ENCODE measurements at regions not wholly inside any gene's neighbourhood (a gene's known extent, or its start where the extent isn't known, plus 50 kb on each side); places are given as distances from the start of the nearest gene placed in this dataset.
"Not testable (repeated sequence)": the region's sequence is repeated elsewhere in the genome, so short reads cannot be mapped to it uniquely, and the experiment has no call there.

DNA sequence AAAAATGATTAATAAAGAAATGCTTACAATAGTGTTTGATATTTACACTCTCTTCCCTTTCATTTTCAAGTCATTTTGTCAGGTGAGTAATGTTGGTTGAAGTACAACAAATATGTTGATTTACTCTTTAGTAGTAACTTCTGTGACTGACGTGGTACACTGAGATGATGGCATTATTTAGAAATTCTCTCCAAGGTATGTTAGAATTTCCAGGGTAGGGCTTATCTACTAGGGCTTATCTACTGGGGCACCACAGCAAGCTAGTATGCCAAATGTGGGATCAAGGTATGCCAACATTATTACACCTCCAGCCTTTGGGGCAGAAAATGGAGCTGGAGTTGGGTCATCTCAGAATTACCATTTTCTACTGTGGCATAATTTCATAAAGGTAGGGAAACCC is 157.4 kb upstream of the AGTR1 start:
- no peak for DNase-seq (ENCODE audit: low spot score in 2 of 2)
- TF ChIP-seq, protein P1, sequence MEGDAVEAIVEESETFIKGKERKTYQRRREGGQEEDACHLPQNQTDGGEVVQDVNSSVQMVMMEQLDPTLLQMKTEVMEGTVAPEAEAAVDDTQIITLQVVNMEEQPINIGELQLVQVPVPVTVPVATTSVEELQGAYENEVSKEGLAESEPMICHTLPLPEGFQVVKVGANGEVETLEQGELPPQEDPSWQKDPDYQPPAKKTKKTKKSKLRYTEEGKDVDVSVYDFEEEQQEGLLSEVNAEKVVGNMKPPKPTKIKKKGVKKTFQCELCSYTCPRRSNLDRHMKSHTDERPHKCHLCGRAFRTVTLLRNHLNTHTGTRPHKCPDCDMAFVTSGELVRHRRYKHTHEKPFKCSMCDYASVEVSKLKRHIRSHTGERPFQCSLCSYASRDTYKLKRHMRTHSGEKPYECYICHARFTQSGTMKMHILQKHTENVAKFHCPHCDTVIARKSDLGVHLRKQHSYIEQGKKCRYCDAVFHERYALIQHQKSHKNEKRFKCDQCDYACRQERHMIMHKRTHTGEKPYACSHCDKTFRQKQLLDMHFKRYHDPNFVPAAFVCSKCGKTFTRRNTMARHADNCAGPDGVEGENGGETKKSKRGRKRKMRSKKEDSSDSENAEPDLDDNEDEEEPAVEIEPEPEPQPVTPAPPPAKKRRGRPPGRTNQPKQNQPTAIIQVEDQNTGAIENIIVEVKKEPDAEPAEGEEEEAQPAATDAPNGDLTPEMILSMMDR (IDR thresholded peaks at IDR 0.05): no peak
- no peak overlapping the region for H3K27ac ChIP-seq
- H3K9me3 ChIP-seq: no peaks in the 10 kb centered on the region
- intact Hi-C loops (cut with DNase I): no loop called here
- no peaks in the 10 kb centered on the region for H3K36me3 ChIP-seq
- no peaks in the 10 kb centered on the region for H3K27me3 ChIP-seq
- no peak overlapping the region for H3K4me3 ChIP-seq
- H3K4me1 ChIP-seq: no peaks in the 10 kb centered on the region

DNA sequence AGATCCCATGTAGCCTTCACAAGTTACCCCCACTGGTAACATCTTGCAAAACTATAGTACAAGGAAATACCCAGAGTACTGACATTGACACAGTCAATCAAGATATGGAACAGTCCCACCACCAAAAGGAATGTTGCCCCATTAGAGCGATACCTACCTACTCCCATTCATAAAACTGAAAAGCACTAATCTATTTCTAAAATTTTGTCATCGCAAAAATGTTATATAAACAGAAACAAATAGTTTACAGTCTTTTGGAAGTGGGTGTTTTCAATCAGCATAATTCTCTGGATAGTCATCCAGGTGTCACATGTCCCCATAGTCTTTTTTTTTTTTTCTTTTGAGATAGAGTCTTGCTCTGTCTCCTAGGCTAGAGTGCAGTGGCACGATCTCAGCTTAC is 156.9 kb upstream of the AGTR1 start:
- H3K4me3 ChIP-seq: no peak overlapping the region
- no peaks in the 10 kb centered on the region for H3K9me3 ChIP-seq
- H3K27me3 ChIP-seq: no peaks in the 10 kb centered on the region
- intact Hi-C loops (cut with DNase I): no loop called here
- H3K4me1 ChIP-seq: no peaks in the 10 kb centered on the region
- H3K36me3 ChIP-seq: no peaks in the 10 kb centered on the region
- H3K27ac ChIP-seq: no peak overlapping the region
- DNase-seq (ENCODE audit: low spot score in 2 of 2): no peak
- TF ChIP-seq, protein P1 (IDR thresholded peaks at IDR 0.05): no peak

DNA sequence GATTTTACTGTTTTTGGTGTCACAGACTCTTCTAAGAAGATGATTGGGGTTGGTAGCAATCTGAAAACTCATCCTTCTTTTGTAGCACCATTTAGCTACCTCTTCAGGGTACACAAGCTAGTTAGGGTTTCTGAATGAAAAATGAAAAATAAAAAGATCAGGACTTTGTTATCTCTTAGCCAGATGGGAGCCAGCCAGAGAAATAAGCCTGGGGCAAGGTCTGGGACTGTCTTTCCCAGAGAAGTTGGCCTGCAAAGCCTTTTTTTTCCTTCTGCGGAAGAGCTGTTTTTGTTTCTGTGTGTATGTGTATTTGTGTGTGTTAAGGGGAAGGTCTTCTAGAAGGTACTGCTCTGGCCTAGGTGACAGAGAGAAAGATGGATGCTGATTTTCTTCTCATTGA is 150.7 kb upstream of the AGTR1 start:
- intact Hi-C loops (cut with DNase I): no loop called here
- no peak overlapping the region for H3K27ac ChIP-seq
- H3K4me1 ChIP-seq: no peaks in the 10 kb centered on the region
- DNase-seq (ENCODE audit: low spot score in 2 of 2): no peak
- TF ChIP-seq, protein P1 (IDR thresholded peaks at IDR 0.05): no peak
- no peaks in the 10 kb centered on the region for H3K36me3 ChIP-seq
- no peaks in the 10 kb centered on the region for H3K27me3 ChIP-seq
- no peak overlapping the region for H3K4me3 ChIP-seq
- H3K9me3 ChIP-seq: no peaks in the 10 kb centered on the region

DNA sequence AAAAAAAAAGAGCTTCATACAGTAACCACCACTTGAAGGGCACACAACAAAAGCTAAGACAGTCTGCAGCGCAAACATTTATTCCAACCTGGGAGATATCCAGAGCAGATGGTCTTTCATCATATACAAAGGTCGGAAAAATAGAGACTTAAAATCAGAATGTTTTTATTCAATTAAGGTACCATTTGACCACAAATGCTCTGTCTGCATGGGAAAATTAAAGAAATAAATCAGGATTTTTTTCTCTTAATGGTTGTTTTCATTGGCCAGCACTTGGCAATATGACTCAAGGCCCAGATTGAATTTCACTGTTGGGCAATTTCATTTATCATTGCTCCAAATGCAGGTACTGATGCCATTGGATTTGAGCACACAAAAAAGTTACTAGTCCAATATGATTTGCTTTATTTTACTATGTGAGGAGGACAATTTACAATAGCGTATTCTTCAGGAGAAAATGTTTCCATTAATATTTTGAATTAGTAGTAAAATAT is 145.9 kb upstream of the AGTR1 start:
- TF ChIP-seq, protein P1 (IDR thresholded peaks at IDR 0.05): no peak
- DNase-seq (ENCODE audit: low spot score in 2 of 2): no peak
- Histone ChIP-seq H3K4me3 (no peak overlapping the region), H3K9me3 (no peaks in the 10 kb centered on the region), H3K4me1 (no peaks in the 10 kb centered on the region), H3K27ac (no peak overlapping the region), H3K27me3 (no peaks in the 10 kb centered on the region), H3K36me3 (no peaks in the 10 kb centered on the region)
- intact Hi-C loops (cut with DNase I): no loop called here

DNA sequence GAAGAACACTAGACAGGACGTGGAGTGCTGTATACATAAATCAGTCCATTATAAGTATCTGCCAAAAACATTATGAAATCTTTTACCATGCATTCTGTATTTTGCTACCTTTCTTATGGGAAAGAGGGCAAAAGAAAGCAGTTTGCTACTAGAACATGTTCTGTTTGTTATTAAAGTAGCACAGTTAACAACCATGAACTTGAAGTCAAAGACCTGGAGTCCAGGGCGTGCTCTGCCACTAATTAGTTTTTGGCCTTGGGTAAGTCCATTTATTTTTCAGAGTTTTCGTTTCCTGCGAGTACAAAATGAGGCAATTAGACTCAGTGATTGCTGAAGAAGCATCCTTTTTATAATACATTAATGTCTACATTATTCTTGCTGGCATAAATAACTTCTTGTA is 143.3 kb upstream of the AGTR1 start:
- H3K9me3 ChIP-seq: no peaks in the 10 kb centered on the region
- H3K4me3 ChIP-seq: no peak overlapping the region
- no peaks in the 10 kb centered on the region for H3K36me3 ChIP-seq
- no peaks in the 10 kb centered on the region for H3K27me3 ChIP-seq
- no peak overlapping the region for H3K27ac ChIP-seq
- H3K4me1 ChIP-seq: no peaks in the 10 kb centered on the region
- TF ChIP-seq, protein P1 (IDR thresholded peaks at IDR 0.05): no peak
- no peak for DNase-seq (ENCODE audit: low spot score in 2 of 2)
- intact Hi-C loops (cut with DNase I): no loop called here

DNA sequence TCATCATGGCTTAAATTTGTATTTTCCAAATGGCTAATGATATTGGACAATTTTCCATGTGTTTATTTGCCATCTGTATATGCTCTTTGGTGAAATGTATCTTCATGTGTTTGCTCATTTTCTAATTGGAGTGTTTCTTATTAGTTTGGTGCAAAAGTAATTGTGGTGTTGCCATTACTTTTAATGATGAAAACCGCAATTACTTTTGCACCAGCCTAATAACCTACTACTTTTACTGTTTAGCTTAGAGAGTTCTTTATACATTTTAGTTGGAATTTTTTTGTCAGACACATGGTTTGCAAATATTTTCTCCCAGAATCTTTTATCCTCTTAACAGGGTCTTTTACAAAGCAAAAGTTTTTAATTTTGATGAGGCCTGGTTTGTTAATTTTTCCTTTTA is 141.0 kb upstream of the AGTR1 start:
- no peaks in the 10 kb centered on the region for H3K4me1 ChIP-seq
- intact Hi-C loops (cut with DNase I): no loop called here
- no peak for DNase-seq (ENCODE audit: low spot score in 2 of 2)
- H3K27ac ChIP-seq: no peak overlapping the region
- TF ChIP-seq, protein P1 (IDR thresholded peaks at IDR 0.05): no peak
- H3K36me3 ChIP-seq: no peaks in the 10 kb centered on the region
- H3K4me3 ChIP-seq: no peak overlapping the region
- no peaks in the 10 kb centered on the region for H3K9me3 ChIP-seq
- no peaks in the 10 kb centered on the region for H3K27me3 ChIP-seq

DNA sequence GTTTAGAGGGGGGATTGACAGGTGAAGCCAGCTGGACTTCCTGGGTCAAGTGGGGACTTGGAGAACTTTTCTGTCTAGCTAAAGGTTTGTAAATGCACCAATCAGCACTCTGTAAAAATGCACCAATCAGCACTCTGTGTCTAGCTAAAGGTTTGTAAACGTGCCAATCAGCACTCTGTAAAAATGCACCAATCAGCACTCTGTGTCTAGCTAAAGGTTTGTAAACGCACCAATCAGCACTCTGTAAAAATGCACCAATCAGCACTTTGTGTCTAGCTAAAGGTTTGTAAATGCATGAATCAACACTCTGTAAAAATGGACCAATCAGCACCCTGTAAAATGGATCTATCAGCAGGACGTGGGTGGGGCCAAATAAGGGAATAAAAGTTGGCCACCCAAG is 120.1 kb upstream of the AGTR1 start:
- intact Hi-C loops (cut with DNase I); H3K36me3 ChIP-seq; H3K4me3 ChIP-seq; DNase-seq (ENCODE audit: low spot score in 2 of 2); H3K27me3 ChIP-seq; H3K27ac ChIP-seq; H3K9me3 ChIP-seq: not testable (repeated sequence)
- peaks cover 3 to 10% of the 10 kb centered on the region in 2 donors for H3K4me1 ChIP-seq

All from ascending aorta (tissue), 2 donors.